ENCODE measurements at regions not wholly inside any gene's neighbourhood (a gene's known extent, or its start where the extent isn't known, plus 50 kb on each side); places are given as distances from the start of the nearest gene placed in this dataset.
"Not testable (repeated sequence)": the region's sequence is repeated elsewhere in the genome, so short reads cannot be mapped to it uniquely, and the experiment has no call there.

DNA sequence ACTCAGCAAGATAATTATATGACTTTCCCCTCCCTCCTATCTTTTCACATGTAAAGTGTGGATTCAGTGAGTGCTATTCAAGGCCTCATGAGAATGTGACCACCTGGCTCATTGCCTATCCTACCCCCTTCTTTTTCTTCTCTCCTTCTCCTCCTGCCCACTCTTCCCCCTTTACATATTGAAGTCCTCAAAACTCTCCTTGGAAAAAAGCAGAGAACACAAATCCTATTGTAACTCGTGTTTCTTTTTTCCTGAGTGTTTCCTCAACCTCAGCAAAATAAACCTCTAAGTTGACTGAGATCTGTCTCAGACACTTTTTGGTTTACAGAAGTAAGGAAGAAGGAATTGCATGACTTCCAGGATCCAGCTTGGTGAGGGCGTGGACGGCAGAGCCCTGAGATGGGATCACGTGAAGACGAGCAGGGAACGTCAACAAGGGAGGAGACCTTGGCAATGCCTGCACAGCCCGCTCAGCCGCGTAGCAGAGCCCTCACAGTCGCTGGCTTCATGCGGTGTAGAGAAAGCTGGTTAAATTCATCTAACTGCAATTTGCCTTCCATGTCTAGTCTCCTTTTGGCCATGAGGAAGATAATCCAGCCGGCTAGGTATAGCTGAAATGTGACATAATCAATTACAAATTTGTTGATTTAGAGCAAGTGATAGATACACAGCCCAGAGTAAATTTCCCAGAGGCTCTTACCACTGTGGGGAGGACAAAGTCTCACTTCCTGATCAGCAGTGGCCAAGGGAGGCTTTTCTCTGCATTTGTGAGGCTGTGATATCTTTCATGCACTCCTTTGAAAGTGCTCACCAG is 75.7 kb downstream of the LYZL2 start:
- H3K27ac ChIP-seq, result peak overlapping the region; percentile 32; the same call in 1 of the 2 replicates
- TF ChIP-seq ZFX (IDR thresholded peaks at IDR 0.05), result no peak
- TF ChIP-seq, protein P1, sequence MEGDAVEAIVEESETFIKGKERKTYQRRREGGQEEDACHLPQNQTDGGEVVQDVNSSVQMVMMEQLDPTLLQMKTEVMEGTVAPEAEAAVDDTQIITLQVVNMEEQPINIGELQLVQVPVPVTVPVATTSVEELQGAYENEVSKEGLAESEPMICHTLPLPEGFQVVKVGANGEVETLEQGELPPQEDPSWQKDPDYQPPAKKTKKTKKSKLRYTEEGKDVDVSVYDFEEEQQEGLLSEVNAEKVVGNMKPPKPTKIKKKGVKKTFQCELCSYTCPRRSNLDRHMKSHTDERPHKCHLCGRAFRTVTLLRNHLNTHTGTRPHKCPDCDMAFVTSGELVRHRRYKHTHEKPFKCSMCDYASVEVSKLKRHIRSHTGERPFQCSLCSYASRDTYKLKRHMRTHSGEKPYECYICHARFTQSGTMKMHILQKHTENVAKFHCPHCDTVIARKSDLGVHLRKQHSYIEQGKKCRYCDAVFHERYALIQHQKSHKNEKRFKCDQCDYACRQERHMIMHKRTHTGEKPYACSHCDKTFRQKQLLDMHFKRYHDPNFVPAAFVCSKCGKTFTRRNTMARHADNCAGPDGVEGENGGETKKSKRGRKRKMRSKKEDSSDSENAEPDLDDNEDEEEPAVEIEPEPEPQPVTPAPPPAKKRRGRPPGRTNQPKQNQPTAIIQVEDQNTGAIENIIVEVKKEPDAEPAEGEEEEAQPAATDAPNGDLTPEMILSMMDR (conservative IDR thresholded peaks at IDR 0.05), result no peak

DNA sequence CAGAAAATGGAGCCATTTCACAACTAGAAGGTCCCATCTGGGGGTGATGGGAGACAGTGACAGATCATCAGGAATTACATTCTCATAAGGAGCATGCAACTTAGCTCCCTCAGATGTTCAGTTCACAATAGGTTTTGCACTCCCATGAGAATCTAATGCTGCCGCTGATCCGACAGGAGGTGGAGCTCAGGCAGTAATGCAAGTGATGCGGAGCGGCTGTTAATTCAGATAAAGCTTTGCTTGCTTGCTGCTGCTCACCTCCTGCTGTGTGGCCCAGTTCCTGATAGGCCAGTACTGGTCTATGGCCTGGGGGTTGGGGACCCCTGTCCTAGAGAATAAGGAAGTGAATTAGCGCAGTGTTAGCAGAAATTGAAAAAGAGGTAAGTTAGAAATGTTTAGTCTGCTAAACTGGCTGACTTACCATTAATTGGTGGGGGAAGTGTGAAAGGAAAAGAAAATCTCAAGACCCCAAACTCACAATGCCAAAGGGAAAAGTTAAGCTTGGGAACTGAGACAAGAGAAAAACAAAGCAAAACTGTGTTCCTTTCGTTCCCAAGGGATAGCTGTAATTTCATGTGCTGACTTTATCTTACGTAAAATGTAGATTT is 76.4 kb downstream of the LYZL2 start:
- TF ChIP-seq ZFX (IDR thresholded peaks at IDR 0.05), result no peak
- TF ChIP-seq, protein P1 (conservative IDR thresholded peaks at IDR 0.05), result no peak
- H3K27ac ChIP-seq, result no peak overlapping the region

DNA sequence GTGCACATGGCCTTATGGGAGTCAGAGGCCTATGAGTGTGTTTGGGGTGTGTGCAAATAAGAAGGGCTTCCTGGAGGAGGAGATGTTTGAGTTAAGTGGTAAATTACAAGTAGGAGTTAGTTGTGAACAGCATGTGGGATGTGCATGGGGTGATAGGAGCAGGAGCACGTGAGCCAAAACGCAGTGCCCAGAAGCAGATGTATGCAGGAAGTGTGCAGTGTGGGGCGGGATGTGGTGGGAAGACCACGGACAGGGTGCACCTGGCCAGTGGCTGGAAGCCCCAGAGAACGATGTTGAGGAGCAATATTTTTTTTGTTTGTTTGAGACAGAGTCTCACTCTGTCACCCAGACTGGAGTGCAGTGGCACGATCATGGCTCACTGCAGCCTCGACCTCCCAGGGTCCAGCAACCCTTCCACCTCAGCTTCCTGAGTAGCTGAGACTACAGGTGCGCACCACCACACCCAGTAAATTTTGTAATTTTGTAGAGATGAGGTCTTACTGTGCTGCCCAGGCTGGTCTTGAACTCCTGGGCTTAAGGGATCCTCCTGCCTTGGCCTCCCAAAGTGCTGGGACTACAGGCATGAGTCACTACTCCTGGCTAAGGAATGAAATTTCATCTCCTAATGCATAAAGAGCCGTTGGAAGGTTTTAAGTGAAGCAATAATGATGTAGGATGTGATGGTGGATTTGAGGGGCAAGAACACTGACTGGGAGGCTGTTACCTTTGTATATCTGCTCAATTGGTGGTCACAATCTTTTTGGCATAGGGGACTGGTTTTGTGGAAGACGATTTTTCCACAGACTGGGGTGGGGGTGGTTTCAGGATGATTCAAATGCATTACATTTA is 78.4 kb downstream of the LYZL2 start:
- H3K27ac ChIP-seq, result no peak overlapping the region

DNA sequence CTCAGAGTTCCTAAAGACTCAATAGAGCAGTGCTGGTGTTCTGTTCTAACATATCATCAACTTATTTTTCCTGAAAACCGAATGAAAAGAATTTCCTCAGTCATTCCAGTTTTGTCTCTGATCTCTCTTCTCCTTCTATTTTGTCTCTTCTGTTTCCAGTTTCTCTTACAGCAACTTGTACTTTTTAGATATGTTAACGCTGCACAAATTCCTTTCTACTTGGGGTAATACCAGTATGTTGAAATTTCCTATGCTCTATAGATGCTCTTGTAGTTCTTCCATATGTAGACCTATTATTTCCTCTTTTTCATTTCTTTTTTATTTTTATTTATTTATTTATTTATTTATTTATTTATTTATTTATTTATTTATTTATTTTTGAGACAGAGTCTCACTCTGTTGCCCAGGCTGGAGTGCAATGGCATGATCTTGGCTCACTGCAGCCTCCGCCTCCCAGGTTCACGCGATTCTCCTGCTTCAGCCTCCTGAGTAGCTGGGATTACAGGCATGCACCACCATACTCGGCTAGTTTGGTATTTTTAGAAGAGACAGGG is 80.3 kb downstream of the LYZL2 start:
- H3K27ac ChIP-seq, result not testable (repeated sequence)

More for the DNA sequence above, 78.4 kb downstream of the LYZL2 start:
- TF ChIP-seq ZFX (IDR thresholded peaks at IDR 0.05), result no peak
- TF ChIP-seq, protein P1 (conservative IDR thresholded peaks at IDR 0.05), result no peak

DNA sequence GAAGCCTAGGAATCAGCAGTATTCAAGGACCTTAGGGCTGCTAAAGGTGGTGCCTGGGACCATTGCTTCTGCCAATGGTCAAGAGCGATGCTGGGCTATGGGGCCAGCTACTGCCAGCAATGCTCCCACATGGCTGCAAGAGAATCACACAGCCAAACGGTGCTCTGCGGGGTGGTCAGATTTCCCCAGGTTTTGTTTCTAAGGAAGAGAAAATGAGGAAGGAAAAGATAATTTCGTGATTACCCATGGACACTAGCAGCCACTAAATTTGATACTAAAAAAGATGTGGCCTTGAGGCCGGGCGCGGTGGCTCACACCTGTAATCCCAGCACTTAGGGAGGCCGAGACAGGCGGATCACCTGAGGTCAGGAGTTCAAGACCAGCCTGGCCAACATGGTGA is 83.0 kb downstream of the LYZL2 start:
- no peak overlapping the region for H3K27ac ChIP-seq
- TF ChIP-seq, protein P1 (conservative IDR thresholded peaks at IDR 0.05), result no peak
- no peak for TF ChIP-seq ZFX (IDR thresholded peaks at IDR 0.05)

DNA sequence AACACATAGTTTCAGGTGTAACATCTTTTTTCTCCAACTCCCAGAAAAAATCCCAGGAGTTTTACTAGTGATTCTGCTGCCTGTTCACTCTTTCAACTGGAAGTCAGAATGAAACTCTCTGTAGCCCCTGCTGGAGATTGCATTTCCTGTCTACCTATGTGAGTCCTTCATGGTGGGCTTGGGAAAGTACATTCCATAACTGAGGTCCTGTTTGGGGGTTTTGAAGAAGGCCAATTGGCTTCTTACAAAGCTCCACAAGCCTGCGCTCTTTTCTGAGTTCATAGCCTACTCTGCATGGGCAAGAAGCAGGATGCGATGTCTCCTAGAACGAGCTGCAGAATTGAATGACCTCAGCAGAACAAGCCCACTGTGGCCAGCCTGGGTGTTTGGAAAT is 86.7 kb downstream of the LYZL2 start:
- no peak overlapping the region for H3K27ac ChIP-seq
- no peak for TF ChIP-seq ZFX (IDR thresholded peaks at IDR 0.05)
- TF ChIP-seq, protein P1 (conservative IDR thresholded peaks at IDR 0.05), result no peak

DNA sequence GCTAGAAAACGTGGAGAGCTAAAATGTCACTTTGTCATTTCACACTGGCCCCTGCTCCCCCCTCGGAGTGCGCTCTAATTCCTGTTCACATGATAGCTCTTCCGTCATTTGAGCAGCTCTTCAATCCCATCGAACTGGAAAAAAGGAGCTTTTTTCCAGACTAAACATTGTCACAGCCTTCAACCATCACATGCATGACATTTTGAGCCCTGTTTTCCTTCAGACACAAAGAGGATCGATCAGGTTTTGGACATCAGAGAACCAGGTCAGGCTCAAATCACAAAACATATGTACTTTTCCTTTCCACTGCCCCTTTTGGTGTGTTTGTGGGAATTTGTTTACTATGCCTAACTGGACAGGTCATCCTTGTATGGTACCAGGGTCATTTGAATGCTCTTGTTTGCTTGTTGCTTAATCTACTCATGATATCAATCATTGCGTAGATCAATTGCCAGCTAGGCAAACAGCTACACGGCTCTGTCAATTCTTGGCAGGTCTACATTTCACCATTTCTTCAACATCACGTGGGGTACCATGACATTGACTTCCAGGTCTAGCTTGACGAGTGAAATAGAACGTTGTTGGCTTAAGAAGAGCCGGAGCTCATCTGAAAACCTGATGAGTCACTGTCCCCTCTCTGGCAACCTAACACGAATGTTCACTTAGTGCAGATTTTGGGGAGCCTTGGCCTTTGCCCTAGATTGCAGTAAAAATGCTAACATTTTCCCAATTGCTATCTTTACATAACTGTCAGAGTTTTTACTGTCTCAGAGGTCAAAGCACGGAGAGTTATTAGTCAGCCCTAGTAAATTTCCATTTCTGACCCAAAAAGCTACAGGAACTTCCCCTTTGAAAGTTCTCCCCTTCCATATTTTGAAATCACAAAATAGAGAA is 87.3 kb downstream of the LYZL2 start:
- no peak for TF ChIP-seq ZFX (IDR thresholded peaks at IDR 0.05)
- TF ChIP-seq, protein P1 (conservative IDR thresholded peaks at IDR 0.05), result no peak
- no peak overlapping the region for H3K27ac ChIP-seq

Measured in C4-2B (cell line).